Common myeloid progenitor, CD34-positive (primary cell): ENCODE measurements at regions not wholly inside any gene's neighbourhood (a gene's known extent, or its start where the extent isn't known, plus 50 kb on each side); places are given as distances from the start of the nearest gene placed in this dataset.
"Not testable (repeated sequence)": the region's sequence is repeated elsewhere in the genome, so short reads cannot be mapped to it uniquely, and the experiment has no call there.

Experiments
- CTCF ChIA-PET: fragments of 350-600 bp; sonication (Branson Sonifier 250); formaldehyde crosslinking; loops from one replicate; lab custom pipeline; 2021; ENCODE audit warnings: antibody characterized with exemption; lab: Charles Lee
- POLR2A ChIA-PET: fragments of 350-600 bp; sonication (Branson Sonifier 250); formaldehyde crosslinking; loops from one replicate; lab custom pipeline; 2021; ENCODE audit warnings: antibody characterized with exemption; lab: Charles Lee
- DNase-seq, 3 donors: peaks; one replicate each; pipeline versions ENCODE4 v3.0.0 to v3.0.0-alpha.2; 2013
- H3K27ac ChIP-seq, 2 experiments: 1 replicate in 1 of 2; 2 replicates in 1 of 2; pipeline ENCODE4 v1.7.0; 2013; ENCODE audit warnings: inconsistent platforms in 2 of 2, low read length in 2 of 2, mild to moderate bottlenecking in 2 of 2, low read depth in 1 of 2, moderate library complexity in 1 of 2; ENCODE audit not compliant: severe bottlenecking in 2 of 2, insufficient read depth in 1 of 2, poor library complexity in 1 of 2
- H3K27me3 ChIP-seq, 5 experiments: replicated peaks in 2 of 5; 1 replicate in 3 of 5; 2 replicates in 2 of 5; pipeline versions ENCODE4 v1.6.1 to v1.7.0; 2013; ENCODE audit warnings: low read length in 4 of 5, mild to moderate bottlenecking in 2 of 5, moderate library complexity in 2 of 5, inconsistent platforms in 1 of 5; ENCODE audit not compliant: insufficient read depth in 5 of 5, control insufficient read depth in 4 of 5
- H3K36me3 ChIP-seq, 4 experiments: 1 replicate in 2 of 4; 2 replicates in 2 of 4; pipeline versions ENCODE4 v1.6.1 to v1.7.0; 2013; ENCODE audit warnings: low read length in 3 of 4, control low read depth in 1 of 4, mild to moderate bottlenecking in 1 of 4; ENCODE audit not compliant: control insufficient read depth in 4 of 4, insufficient read depth in 4 of 4
- H3K4me1 ChIP-seq, 4 experiments: 1 replicate in 3 of 4; 2 replicates in 1 of 4; pipeline versions ENCODE4 v1.6.1 to v1.7.1; 2013; ENCODE audit warnings: low read length in 3 of 4, mild to moderate bottlenecking in 3 of 4, control low read depth in 1 of 4, inconsistent platforms in 1 of 4, moderate library complexity in 1 of 4; ENCODE audit not compliant: control insufficient read depth in 4 of 4, insufficient read depth in 4 of 4; ENCODE audit errors: control extremely low read depth in 1 of 4
- H3K4me3 ChIP-seq, 7 experiments: 1 replicate in 4 of 7; 2 replicates in 3 of 7; pipeline versions ENCODE4 v1.5.1 to v1.7.0; 2013; ENCODE audit warnings: mild to moderate bottlenecking in 7 of 7, low read length in 6 of 7, moderate library complexity in 6 of 7, inconsistent platforms in 2 of 7, low read depth in 2 of 7, control low read depth in 1 of 7; ENCODE audit not compliant: insufficient read depth in 4 of 7, control insufficient read depth in 1 of 7; ENCODE audit errors: extremely low read depth in 1 of 7
- H3K9me3 ChIP-seq, 5 experiments: 1 replicate in 4 of 5; 2 replicates in 1 of 5; pipeline versions ENCODE4 v1.6.1 to v1.7.1; 2013; ENCODE audit warnings: low read length in 4 of 5, mild to moderate bottlenecking in 2 of 5, inconsistent platforms in 1 of 5, low read depth in 1 of 5, moderate library complexity in 1 of 5; ENCODE audit not compliant: control insufficient read depth in 4 of 5, insufficient read depth in 2 of 5; ENCODE audit errors: control extremely low read depth in 1 of 5
- WGBS: methylation state at CpG from one replicate; pipeline ENCODE4 v1.1.5; 2013; ENCODE audit not compliant: insufficient coverage; 5-methylcytosine and 5-hydroxymethylcytosine counted together

- H3K9me3 ChIP-seq, H3K36me3 ChIP-seq, DNase-seq, H3K27ac ChIP-seq, H3K4me1 ChIP-seq, H3K4me3 ChIP-seq, POLR2A ChIA-PET, H3K27me3 ChIP-seq, CTCF ChIA-PET: not testable (repeated sequence)
- 40% methylated on average over 2 of the region's 4 CpGs for WGBS
Measured at GRCh38 chr5:34261020-34261419, 218.0 kb upstream of the C1QTNF3 start.

GRCh38 chr5:34266151-34266550 lies 223.1 kb upstream of the C1QTNF3 start:
- H3K27ac ChIP-seq, POLR2A ChIA-PET, DNase-seq, H3K36me3 ChIP-seq, H3K4me1 ChIP-seq, H3K27me3 ChIP-seq, CTCF ChIA-PET, H3K9me3 ChIP-seq, H3K4me3 ChIP-seq: not testable (repeated sequence)

GRCh38 chr5:34296759-34297158 lies 253.7 kb upstream of the C1QTNF3 start:
- WGBS, result no CpG with 5 or more reads among the region's 1 CpG
- POLR2A ChIA-PET, DNase-seq, H3K27ac ChIP-seq, H3K4me1 ChIP-seq, CTCF ChIA-PET, H3K36me3 ChIP-seq, H3K4me3 ChIP-seq, H3K9me3 ChIP-seq, H3K27me3 ChIP-seq: not testable (repeated sequence)

- CTCF ChIA-PET, H3K27me3 ChIP-seq, H3K27ac ChIP-seq, POLR2A ChIA-PET, H3K9me3 ChIP-seq, H3K4me3 ChIP-seq, H3K36me3 ChIP-seq, DNase-seq, H3K4me1 ChIP-seq: not testable (repeated sequence)
- whole genome bisulfite sequencing, result 100% methylated on average over 1 of the region's 2 CpGs
Measured at GRCh38 chr5:34329201-34329600, 286.2 kb upstream of the C1QTNF3 start.

GRCh38 chr5:34329611-34330108 lies 286.6 kb upstream of the C1QTNF3 start:
- H3K4me3 ChIP-seq, POLR2A ChIA-PET, H3K9me3 ChIP-seq, H3K36me3 ChIP-seq, CTCF ChIA-PET, H3K27me3 ChIP-seq, H3K27ac ChIP-seq, DNase-seq, H3K4me1 ChIP-seq: not testable (repeated sequence)

- H3K36me3 ChIP-seq, H3K9me3 ChIP-seq, H3K27me3 ChIP-seq: not testable (repeated sequence)
Measured at GRCh38 chr5:34331928-34332454, 289.0 kb upstream of the C1QTNF3 start.

GRCh38 chr5:34339408-34340001 lies 296.5 kb upstream of the C1QTNF3 start:
- H3K4me1 ChIP-seq, H3K27ac ChIP-seq, H3K4me3 ChIP-seq, H3K9me3 ChIP-seq, H3K27me3 ChIP-seq, POLR2A ChIA-PET, CTCF ChIA-PET, DNase-seq, H3K36me3 ChIP-seq: not testable (repeated sequence)
- WGBS, result no CpG with 5 or more reads among the region's 1 CpG

More at GRCh38 chr5:34331928-34332454, 289.0 kb upstream of the C1QTNF3 start:
- DNase-seq, H3K4me3 ChIP-seq, POLR2A ChIA-PET, H3K27ac ChIP-seq, H3K4me1 ChIP-seq, CTCF ChIA-PET: not testable (repeated sequence)
